KMS-11 (cell line): ENCODE measurements at regions not wholly inside any gene's neighbourhood (a gene's known extent, or its start where the extent isn't known, plus 50 kb on each side); places are given as distances from the start of the nearest gene placed in this dataset.

ENCODE experiments used
- H2AFZ ChIP-seq: fragments of 200-600 bp; sonication (generic); 2 replicates; pipeline ENCODE4 v1.6.1; 2016; ENCODE audit warnings: antibody characterized with exemption, mixed run types, low read depth
- H3K27ac ChIP-seq: fragments of 200-600 bp; sonication (generic); 2 replicates; pipeline ENCODE4 v1.6.1; 2016; ENCODE audit warnings: mild to moderate bottlenecking, mixed run types
- H3K27me3 ChIP-seq: fragments of 200-600 bp; sonication (generic); 2 replicates; pipeline ENCODE4 v1.6.1; 2017; ENCODE audit warnings: mild to moderate bottlenecking, low read depth, mixed run types, moderate library complexity; ENCODE audit not compliant: insufficient read depth
- H3K36me3 ChIP-seq: fragments of 200-600 bp; sonication (generic); 2 replicates; pipeline ENCODE4 v1.6.1; 2017; ENCODE audit warnings: mild to moderate bottlenecking, mixed run types; ENCODE audit not compliant: insufficient read depth
- H3K4me1 ChIP-seq: fragments of 200-600 bp; sonication (generic); 2 replicates; pipeline ENCODE4 v1.6.1; 2016; ENCODE audit warnings: mild to moderate bottlenecking, low read depth, mixed run types; ENCODE audit not compliant: poor library complexity, severe bottlenecking
- H3K4me2 ChIP-seq: fragments of 200-600 bp; sonication (generic); 2 replicates; pipeline ENCODE4 v1.7.0; 2016; ENCODE audit warnings: mild to moderate bottlenecking, mixed run types
- H3K4me3 ChIP-seq: fragments of 200-600 bp; sonication (generic); IDR thresholded peaks from 2 replicates; pipeline ENCODE4 v1.6.1; 2017; ENCODE audit warnings: low read depth, low read length, mixed read lengths; ENCODE audit not compliant: insufficient read depth
- H3K79me2 ChIP-seq: fragments of 200-600 bp; sonication (generic); 2 replicates; pipeline ENCODE4 v1.6.1; 2016; ENCODE audit warnings: low read depth, mixed run types; ENCODE audit not compliant: insufficient read depth
- H3K9ac ChIP-seq: fragments of 200-600 bp; sonication (generic); 2 replicates; pipeline ENCODE4 v1.6.1; 2016; ENCODE audit warnings: mild to moderate bottlenecking, mixed run types
- H4K20me1 ChIP-seq: fragments of 200-600 bp; sonication (generic); 2 replicates; pipeline ENCODE4 v1.6.1; 2016; ENCODE audit warnings: mild to moderate bottlenecking, mixed run types; ENCODE audit not compliant: insufficient read depth
- CTCF ChIP-seq: fragments of 200-600 bp; sonication (generic); conservative IDR thresholded peaks from 2 replicates; pipeline ENCODE4 v1.6.1; 2017; ENCODE audit warnings: low read depth, mild to moderate bottlenecking, antibody characterized with exemption, low read length, moderate library complexity, mixed read lengths

DNA sequence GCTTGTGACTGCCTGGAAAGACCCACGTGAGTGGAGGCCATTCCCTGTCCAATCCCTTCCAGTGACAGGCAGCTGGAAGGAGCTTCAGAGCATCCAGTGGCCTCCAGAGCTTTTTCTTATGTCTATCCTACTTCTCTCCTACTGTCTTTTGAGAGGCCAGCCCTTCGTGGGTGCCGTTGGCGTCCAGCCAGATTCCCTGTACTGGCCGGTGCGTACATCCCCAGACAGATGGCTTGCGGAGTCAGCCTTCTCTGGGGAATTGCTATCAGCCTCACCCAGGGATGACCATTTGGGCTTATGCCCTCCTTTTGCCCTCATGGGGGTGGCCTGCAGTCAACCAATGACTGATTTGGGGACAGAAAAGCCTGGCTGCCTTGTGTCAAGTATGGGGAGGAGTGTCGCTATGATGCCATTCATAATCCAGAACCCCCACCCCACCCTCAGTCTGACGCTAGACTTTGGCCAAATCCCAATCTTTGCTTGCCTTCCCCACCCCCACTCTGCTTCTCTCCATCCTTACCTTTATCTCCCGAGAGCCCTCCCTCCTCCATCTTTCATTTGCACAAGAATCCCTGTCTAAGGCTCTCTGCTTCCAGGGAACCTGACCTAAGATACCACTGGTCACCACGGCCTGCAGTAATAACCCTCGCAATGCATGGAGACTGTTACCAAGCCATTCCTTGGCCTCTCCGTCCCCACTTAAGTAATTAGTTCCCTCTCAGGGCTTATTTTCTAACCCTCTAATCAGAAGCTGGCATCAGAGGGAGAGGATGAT is 150.3 kb upstream of the BCOR start:
- H4K20me1 ChIP-seq = no peaks in the 10 kb centered on the region
- H3K79me2 ChIP-seq = no peaks in the 10 kb centered on the region
- no peak overlapping the region for H3K9ac ChIP-seq
- H3K27me3 ChIP-seq = no peaks in the 10 kb centered on the region
- H3K36me3 ChIP-seq = no peaks in the 10 kb centered on the region
- TF ChIP-seq CTCF = no peak
- no peaks in the 10 kb centered on the region for H3K4me1 ChIP-seq
- H3K27ac ChIP-seq = no peak overlapping the region
- H3K4me3 ChIP-seq = no peak overlapping the region
- no peak overlapping the region for H3K4me2 ChIP-seq
- H2AFZ ChIP-seq = no peak overlapping the region

- no peaks in the 10 kb centered on the region for H3K27me3 ChIP-seq
- no peak overlapping the region for H2AFZ ChIP-seq
- no peak overlapping the region for H3K4me3 ChIP-seq
- no peaks in the 10 kb centered on the region for H3K36me3 ChIP-seq
- no peaks in the 10 kb centered on the region for H3K4me1 ChIP-seq
- TF ChIP-seq CTCF = no peak
- no peak overlapping the region for H3K9ac ChIP-seq
- H3K79me2 ChIP-seq = no peaks in the 10 kb centered on the region
- H3K4me2 ChIP-seq = no peak overlapping the region
- H3K27ac ChIP-seq = no peak overlapping the region
- no peaks in the 10 kb centered on the region for H4K20me1 ChIP-seq
Measured at GRCh38 chrX:40247382-40247781, 149.6 kb upstream of the BCOR start.

DNA sequence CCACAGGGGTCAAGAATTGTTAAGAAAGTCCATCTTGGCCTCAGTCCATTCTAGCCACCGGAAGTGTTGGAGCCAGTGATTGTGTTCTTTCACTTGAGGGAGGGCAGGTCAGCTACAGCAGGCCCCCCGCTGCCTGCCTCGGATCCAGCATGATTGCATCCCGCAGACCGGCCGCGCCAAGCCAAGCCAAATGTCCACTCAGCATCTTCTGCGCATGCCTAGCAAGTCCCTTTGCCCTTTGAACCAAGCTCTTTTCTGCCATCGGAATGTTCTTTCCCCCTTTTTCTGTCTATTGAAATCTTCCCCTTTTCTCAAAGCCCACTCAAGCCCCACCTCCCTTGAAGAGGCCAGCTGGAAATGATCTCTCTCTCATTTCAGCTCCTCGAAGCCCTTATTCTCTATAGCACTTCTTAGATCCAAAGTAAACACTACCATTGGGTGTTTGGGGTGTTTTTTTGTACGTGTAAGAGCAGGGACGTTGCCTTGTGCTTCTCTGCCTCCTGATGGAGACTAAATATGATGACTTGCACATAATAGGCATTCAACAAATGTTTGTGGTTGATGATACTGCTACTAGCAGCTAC is 147.8 kb upstream of the BCOR start:
- no peak overlapping the region for H2AFZ ChIP-seq
- TF ChIP-seq CTCF = no peak
- no peak overlapping the region for H3K9ac ChIP-seq
- no peaks in the 10 kb centered on the region for H4K20me1 ChIP-seq
- no peaks in the 10 kb centered on the region for H3K79me2 ChIP-seq
- no peak overlapping the region for H3K4me2 ChIP-seq
- H3K36me3 ChIP-seq = no peaks in the 10 kb centered on the region
- no peak overlapping the region for H3K27ac ChIP-seq
- no peaks in the 10 kb centered on the region for H3K27me3 ChIP-seq
- no peak overlapping the region for H3K4me3 ChIP-seq
- no peaks in the 10 kb centered on the region for H3K4me1 ChIP-seq

- H3K79me2 ChIP-seq = no peaks in the 10 kb centered on the region
- H3K27ac ChIP-seq = no peak overlapping the region
- no peaks in the 10 kb centered on the region for H3K36me3 ChIP-seq
- no peak for TF ChIP-seq CTCF
- no peak overlapping the region for H3K9ac ChIP-seq
- H3K4me3 ChIP-seq = no peak overlapping the region
- H3K27me3 ChIP-seq = no peaks in the 10 kb centered on the region
- H3K4me2 ChIP-seq = no peak overlapping the region
- no peaks in the 10 kb centered on the region for H3K4me1 ChIP-seq
- H2AFZ ChIP-seq = no peak overlapping the region
- no peaks in the 10 kb centered on the region for H4K20me1 ChIP-seq
Measured at GRCh38 chrX:40244980-40245379, 147.2 kb upstream of the BCOR start.
